ENCODE measurements at regions not wholly inside any gene's neighbourhood (a gene's known extent, or its start where the extent isn't known, plus 50 kb on each side); places are given as distances from the start of the nearest gene placed in this dataset.
A peak's percentile ranks its signal among the peaks of the same experiment; 100 is the strongest.
"Not testable (repeated sequence)": the region's sequence is repeated elsewhere in the genome, so short reads cannot be mapped to it uniquely, and the experiment has no call there.

GRCh38 chr17:13659051-13659450 lies 57.3 kb upstream of the HS3ST3A1 start:
- not testable (repeated sequence) for DNase-seq (ENCODE audit: low spot score)

GRCh38 chr17:13665872-13666635 lies 64.3 kb upstream of the HS3ST3A1 start:
- no peak for DNase-seq (ENCODE audit: low spot score)

- DNase-seq (ENCODE audit: low spot score) = no peak
Observed at GRCh38 chr17:13671341-13671740, 69.6 kb upstream of the HS3ST3A1 start.

DNA sequence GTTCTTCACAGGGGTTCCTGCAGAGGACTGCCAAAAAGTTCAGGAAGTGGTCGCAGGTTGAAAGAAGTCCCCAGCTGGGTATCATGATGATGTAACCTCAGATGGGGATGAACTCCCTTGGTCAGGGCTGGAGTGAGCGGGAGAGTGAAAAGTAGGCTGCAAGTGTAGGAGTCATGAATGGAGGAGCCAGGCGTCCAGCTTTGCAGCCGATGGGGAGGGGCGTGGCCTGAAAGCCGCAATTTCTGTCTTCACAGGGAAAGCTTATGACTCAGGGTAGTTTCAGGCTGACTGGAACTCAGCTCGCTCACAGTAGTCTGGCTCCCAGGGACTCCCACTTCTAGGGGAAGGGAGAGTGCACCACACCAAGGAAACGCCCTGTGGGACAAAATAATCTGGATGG lies 70.0 kb upstream of the HS3ST3A1 start:
- DNase-seq (ENCODE audit: low spot score) = no peak

DNA sequence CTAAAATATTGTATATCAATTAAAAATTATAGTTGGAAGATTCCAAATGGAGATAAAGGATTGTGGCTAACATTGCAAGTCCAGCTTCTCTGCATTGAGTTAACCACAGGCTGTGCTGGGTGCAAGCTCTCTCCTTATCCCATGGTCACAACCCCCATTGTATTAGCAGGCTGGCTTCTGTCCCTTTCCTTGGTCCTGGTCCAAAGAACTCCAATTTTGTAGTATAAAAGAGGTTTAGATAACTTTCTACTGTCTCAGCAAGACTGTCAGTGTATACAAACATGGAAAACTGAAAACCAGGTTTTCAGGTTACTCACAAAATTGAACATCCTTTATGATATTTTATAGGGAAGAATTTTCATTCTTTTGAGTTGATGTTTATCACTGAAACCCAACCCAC lies 76.6 kb upstream of the HS3ST3A1 start:
- DNase-seq (ENCODE audit: low spot score) = no peak

DNA sequence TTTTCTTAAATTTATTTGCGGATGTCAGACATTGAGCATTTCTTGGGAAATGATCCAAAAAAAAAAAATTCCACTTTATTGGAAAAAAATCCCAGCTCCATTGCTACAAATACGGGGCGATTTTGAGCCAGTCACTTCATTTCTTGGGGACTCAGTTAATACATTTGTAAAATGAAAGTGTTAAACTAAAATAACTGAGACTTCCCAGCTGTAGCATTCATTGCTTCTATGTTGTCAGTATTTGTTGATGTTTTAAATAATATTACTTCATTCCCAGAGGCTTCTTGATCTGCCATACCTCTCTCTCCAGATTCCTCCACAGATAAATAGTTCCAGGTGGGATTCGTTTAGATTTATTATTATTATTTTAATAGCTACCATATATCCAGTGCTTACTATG lies 77.1 kb upstream of the HS3ST3A1 start:
- DNase-seq (ENCODE audit: low spot score) = no peak

DNA sequence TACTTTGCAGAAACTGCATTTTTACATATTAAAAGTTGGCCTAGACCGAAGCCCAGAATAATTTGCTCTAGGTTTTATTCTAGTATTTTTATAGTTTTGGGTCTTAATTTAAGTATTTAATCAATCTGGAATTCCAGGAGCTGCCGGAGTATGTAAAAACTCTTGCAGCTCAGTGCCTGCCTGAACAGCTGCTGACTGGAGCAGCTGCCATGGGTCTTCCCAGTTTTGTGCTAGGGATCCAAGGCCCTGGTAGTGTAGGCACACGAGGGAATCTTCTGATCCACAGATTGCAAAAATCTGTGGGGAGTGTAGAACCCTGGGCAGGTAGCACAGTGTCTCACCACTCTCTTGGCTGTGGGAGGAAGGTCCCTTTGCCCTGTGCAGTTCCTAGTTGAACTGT lies 87.0 kb upstream of the HS3ST3A1 start:
- no peak for DNase-seq (ENCODE audit: low spot score)

DNA sequence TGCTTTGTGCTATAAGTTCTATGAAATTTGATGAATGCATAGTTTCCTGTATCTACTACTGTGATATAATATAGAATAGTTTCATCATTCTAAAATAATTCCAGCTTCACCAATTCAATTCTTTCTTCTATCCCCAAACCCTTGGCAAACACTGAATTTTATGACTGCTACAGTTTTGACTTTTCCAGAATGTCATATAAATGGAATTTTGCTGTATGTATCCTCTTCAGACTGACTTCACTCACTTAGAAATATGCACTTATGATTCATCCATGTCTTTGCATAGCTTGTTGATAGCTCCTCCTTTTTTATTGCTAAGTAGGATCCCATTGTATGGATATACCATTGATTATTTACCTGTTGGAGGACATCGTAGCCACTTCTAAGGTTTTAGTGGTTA lies 89.1 kb upstream of the HS3ST3A1 start:
- DNase-seq (ENCODE audit: low spot score) = no peak

GRCh38 chr17:13694934-13695333 lies 93.2 kb upstream of the HS3ST3A1 start:
- DNase-seq (ENCODE audit: low spot score) = no peak

DNA sequence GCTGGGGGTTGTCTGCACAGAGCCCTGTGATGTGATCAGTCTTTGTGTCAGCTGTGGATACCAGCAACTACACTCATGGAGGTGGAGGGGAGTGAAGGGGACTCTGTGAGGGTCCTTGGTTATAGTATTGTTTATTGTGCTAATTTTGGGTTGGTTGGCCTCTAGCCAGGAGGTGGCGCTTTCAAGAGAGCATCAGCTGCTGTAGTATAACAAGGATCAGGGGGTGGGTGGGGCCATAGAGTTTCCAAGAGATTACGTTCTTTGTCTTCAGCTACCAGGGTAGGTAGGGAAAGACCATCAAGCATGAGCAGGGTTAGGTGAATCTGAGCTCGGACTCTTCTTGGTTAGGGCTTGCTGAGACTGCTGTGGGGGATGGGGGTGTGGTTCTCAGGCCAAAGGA lies 97.1 kb upstream of the HS3ST3A1 start:
- DNase-seq (ENCODE audit: low spot score) = no peak

DNA sequence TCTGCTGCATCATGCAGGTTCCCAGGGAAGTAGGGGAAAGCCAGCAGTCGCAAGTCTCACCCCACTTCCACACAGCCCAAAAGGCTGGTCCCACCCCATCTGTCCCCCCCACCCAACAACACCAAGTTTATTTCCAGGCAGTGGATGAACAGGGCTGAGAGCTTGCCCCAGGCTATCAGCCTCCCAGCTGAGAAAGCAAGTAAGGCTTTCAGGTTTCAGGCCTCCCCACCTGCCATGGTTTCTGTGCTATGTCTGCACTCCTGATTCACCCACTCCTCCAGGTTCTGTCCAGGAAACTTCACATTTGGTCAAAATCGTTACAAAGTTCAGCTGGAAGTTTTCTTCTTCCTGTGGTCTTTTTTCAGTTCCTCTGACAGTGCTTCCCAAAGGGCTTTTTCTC lies 97.5 kb upstream of the HS3ST3A1 start:
- no peak for DNase-seq (ENCODE audit: low spot score)

DNA sequence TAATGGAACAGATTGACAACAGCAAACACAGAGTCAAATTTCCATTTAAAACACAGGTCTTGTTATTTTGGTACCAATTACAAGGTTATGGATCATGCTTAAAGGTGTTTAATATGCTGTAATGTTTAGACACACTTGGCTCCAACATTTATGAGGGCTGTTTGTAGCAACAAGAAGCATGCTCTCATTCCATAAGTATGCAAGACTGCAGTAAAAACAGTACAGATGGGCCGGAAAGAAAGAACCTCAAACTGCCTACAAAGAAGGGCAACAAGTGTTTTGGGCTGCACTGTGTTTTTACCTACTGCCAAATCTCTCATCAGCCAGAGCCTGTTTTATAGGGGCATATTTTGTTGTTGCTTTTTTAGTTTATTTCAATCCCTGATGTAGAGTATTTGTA lies 100.5 kb upstream of the HS3ST3A1 start:
- DNase-seq (ENCODE audit: low spot score) = no peak

DNA sequence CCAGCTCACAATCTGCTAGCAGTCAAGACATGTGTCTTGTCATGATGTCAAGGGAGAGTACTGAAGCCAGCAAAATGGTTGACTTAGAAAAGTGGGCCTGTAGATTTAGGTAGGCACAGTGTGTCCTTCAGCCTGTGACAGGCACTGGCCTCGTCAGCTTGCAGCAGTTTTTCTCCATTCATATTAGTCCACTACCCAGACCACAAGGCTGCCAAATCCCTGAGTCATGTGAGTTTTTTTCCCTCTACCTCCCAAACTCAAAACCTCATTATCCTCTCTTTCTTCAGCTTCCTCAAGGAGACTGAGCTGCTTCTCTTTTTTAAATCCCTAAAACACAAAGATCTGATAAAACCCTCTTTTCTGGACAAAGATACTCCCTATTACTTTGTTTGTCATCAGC lies 102.6 kb upstream of the HS3ST3A1 start:
- DNase-seq (ENCODE audit: low spot score) = peak; percentile 21

GRCh38 chr17:13705221-13705620 lies 103.5 kb upstream of the HS3ST3A1 start:
- no peak for DNase-seq (ENCODE audit: low spot score)

DNA sequence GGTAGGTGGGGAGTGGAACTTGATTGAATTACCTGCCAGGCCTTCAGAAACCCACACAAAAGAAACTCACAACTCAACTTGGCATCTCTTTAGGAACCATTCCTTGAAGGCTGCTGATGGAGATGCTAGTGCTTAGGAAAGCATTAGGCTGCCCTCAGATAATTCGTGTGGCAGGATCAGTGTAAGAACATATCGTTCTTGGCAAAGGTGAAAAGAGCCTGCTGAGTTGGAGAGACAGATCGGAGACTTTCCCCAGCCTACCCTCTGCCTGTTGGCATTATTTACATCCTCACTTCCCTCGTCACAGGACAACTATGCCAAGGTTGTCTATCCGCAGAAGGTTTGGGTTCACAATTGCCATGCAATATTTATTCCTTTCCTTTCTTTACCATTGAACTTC lies 120.0 kb upstream of the HS3ST3A1 start:
- no peak for DNase-seq (ENCODE audit: low spot score)

DNA sequence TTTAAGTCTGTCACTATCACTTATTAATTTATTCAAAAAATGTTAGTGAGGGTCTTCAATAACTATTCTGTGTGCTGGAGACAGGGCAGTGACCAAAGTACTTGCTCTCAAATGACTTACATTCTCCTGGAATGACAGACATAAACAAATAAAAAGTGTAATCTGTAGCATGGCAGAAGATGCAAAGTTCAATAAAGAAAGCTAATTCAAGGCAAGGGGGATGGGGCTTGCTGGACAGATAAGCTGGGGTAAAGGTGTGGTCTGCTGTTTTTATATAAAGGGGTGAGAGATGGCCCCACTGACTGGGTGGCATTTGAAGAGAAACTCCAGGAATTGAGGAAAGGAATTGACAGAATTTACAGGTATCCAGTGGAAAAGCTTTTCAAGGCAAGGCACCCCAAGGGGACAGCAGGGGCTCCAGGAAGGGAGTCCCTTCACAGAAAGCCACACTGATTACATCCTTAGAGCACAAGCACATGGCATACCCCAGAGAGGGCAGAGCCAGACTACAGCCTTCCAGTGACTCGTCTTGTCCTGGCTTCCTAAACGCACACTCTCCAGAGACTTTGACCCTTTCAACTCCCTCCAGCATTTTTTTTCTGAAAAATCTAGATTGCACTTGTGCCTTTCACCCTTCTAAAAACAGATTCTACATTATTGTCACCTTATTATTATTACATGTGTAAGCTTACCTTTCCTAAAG lies 123.7 kb upstream of the HS3ST3A1 start:
- peak; percentile 29 for DNase-seq (ENCODE audit: low spot score)

- DNase-seq (ENCODE audit: low spot score) = peak; percentile 7
Observed at GRCh38 chr17:13727441-13728171, 125.9 kb upstream of the HS3ST3A1 start.

DNA sequence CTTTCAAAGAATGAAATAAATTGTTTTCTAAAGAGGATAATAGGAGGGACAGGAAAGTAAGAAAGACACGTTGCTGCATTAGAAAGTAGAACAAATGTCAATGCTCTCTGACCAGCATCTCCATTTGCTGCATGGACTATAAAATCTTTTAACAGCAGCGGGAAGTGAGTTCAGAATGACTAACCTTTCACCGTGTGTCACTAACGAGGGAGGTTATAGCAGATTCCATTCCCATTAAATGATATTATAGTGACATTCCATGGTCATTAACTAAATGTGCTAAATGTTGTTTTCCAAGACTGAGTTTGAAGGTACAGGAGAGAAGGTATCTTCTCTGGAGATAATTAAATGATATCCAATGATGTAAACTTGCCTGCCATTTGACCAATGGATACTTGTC lies 127.1 kb upstream of the HS3ST3A1 start:
- DNase-seq (ENCODE audit: low spot score) = peak; percentile 6

GRCh38 chr17:13729466-13730134 lies 127.9 kb upstream of the HS3ST3A1 start:
- no peak for DNase-seq (ENCODE audit: low spot score)

DNA sequence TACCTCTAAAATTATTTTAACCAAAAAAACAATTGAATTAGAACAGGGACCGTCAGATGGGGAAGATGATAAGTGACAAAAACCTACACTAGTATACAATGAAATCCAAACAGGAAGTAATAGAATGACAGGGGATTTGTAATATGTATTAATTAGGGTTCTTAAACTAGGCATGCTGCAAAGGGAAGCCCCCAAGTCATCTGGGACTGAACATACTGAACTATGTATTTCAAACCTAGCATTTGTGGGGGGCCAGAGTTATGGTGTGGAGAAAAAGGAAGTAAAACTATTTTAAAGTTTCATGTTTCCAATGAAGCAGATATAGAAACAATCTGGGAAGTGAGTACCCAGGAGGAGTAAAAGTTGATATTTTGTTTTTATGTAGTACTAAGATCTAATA lies 133.2 kb upstream of the HS3ST3A1 start:
- no peak for DNase-seq (ENCODE audit: low spot score)

DNA sequence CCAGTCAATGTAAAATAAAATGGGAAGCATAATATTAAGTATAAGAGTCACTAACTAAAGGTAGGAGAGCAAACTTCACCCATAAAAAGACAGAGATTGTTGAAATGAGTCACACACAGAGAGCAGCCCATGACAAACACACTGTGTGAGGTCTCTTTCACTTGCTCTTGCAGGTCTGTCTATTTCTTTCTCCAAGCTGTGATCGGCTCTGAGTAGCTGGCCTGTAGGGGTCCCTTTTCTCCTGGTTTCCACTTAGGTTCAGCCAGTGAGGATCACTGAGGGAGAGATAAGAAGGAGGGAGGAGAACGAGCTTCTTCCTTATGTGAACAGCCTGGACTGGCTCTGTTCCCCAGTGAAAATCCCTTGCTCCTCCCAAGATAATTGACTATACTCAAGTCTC lies 133.7 kb upstream of the HS3ST3A1 start:
- no peak for DNase-seq (ENCODE audit: low spot score)

- no peak for DNase-seq (ENCODE audit: low spot score)
Observed at GRCh38 chr17:13735861-13736260, 134.1 kb upstream of the HS3ST3A1 start.

- DNase-seq (ENCODE audit: low spot score) = no peak
Observed at GRCh38 chr17:13736916-13737315, 135.2 kb upstream of the HS3ST3A1 start.

Measured in hepatic stellate cell (primary cell).